ENCODE measurements at regions not wholly inside any gene's neighbourhood (a gene's known extent, or its start where the extent isn't known, plus 50 kb on each side); places are given as distances from the start of the nearest gene placed in this dataset.

- H3K9ac ChIP-seq (replicated peaks in 1 of 4; ENCODE audit: extremely low read depth in 1 of 4, low read depth in 3 of 4, low read length in 3 of 4) = no peak overlapping the region
- H4K5ac ChIP-seq (ENCODE audit: insufficient read length, low read depth, low read length) = no peak overlapping the region
- no peak overlapping the region for H3K18ac ChIP-seq (ENCODE audit: extremely low read depth, low read length)
- H3K4me1 ChIP-seq (replicated peaks in 1 of 4; ENCODE audit: control insufficient read depth in 3 of 4, insufficient read depth in 4 of 4, low read length in 3 of 4) = no peaks in the 10 kb centered on the region
- H2BK120ac ChIP-seq (replicated peaks; ENCODE audit: low read depth, low read length) = no peak overlapping the region
- no peak overlapping the region for H3K56ac ChIP-seq (replicated peaks; ENCODE audit: insufficient read length, low read depth, low read length)
- no peak overlapping the region for H3K23ac ChIP-seq (ENCODE audit: insufficient read length)
- H3K27ac ChIP-seq (ENCODE audit: low read depth, low read length) = no peak overlapping the region
- H3K79me1 ChIP-seq (ENCODE audit: low read depth, low read length) = no peaks in the 10 kb centered on the region
- H2AK5ac ChIP-seq (ENCODE audit: low read depth, low read length) = no peak overlapping the region
- H3K4me3 ChIP-seq (ENCODE audit: extremely low read depth in 1 of 4, insufficient read depth in 2 of 4, low read depth in 3 of 4, low read length in 4 of 4) = no peak overlapping the region
- no peak overlapping the region for H4K8ac ChIP-seq (ENCODE audit: extremely low read depth, insufficient read depth, low read length)
- no peak for DNase-seq (ENCODE audit: low read depth in 1 of 2, low spot score in 2 of 2)
- H2BK20ac ChIP-seq (ENCODE audit: low read length) = no peak overlapping the region
- ChIA-PET POLR2A (ENCODE audit: partially characterized antibody) (no interaction called here), CTCF (ENCODE audit: partially characterized antibody) (no interaction called here)
- H3K27me3 ChIP-seq (replicated peaks in 1 of 4; ENCODE audit: control insufficient read depth in 3 of 4, extremely low read depth in 1 of 4, insufficient read depth in 3 of 4, low read length in 3 of 4) = no peaks in the 10 kb centered on the region
- no peak for TF ChIP-seq GABPA (IDR thresholded peaks at IDR 0.05; ENCODE audit: borderline replicate concordance, insufficient read depth, low read length)
- TF ChIP-seq GTF2F1 (IDR thresholded peaks at IDR 0.05; ENCODE audit: borderline replicate concordance, low read depth, low read length) = no peak
- H3K23me2 ChIP-seq (ENCODE audit: low read depth, low read length) = no peaks in the 10 kb centered on the region
- FAIRE-seq = no peak
- H2BK15ac ChIP-seq (ENCODE audit: low read length) = no peak overlapping the region
- H3K14ac ChIP-seq (ENCODE audit: insufficient read length) = no peak overlapping the region
- no peak overlapping the region for H2BK5ac ChIP-seq (ENCODE audit: low read depth, low read length)
- H2AFZ ChIP-seq (ENCODE audit: low read length) = no peak overlapping the region
- H4K91ac ChIP-seq (replicated peaks; ENCODE audit: insufficient read length, low read length) = no peak overlapping the region
- no peak overlapping the region for H2BK12ac ChIP-seq (ENCODE audit: low read depth, low read length)
- H3K4ac ChIP-seq (replicated peaks; ENCODE audit: insufficient read length, low read depth, low read length) = no peak overlapping the region
- H3K36me3 ChIP-seq (ENCODE audit: control insufficient read depth in 2 of 4, insufficient read depth in 4 of 4, low read length in 3 of 4) = no peaks in the 10 kb centered on the region
- H4K20me1 ChIP-seq (replicated peaks in 1 of 2; ENCODE audit: control insufficient read depth in 1 of 2, insufficient read depth in 2 of 2, low read length in 2 of 2) = no peaks in the 10 kb centered on the region
- H3K4me2 ChIP-seq (ENCODE audit: insufficient read depth in 1 of 2, low read depth in 2 of 2, low read length in 2 of 2) = no peak overlapping the region
- no peaks in the 10 kb centered on the region for H3K79me2 ChIP-seq (ENCODE audit: control insufficient read depth in 1 of 2, insufficient read depth in 2 of 2, low read length in 2 of 2)
- H3K9me3 ChIP-seq (ENCODE audit: insufficient read depth in 2 of 2, low read depth in 1 of 2, low read length in 1 of 2) = 0 out of 4 replicates have a peak, but pooled peaks cover 0 to 2% of the 10 kb centered on the region in 2 experiments
These were observed 883.6 kb downstream of the SQOR start for GRCh38 chr15:46518381-46518780.

Data from H1 (cell line).